DMS 273 treated with DMSO at 0.1 percent for 48 hours (cell line): ENCODE measurements at regions not wholly inside any gene's neighbourhood (a gene's known extent, or its start where the extent isn't known, plus 50 kb on each side); places are given as distances from the start of the nearest gene placed in this dataset.

Experiments
- DNase-seq: peaks from one replicate; lab custom pipeline; 2025; lab: John Stamatoyannopoulos, UW

DNA sequence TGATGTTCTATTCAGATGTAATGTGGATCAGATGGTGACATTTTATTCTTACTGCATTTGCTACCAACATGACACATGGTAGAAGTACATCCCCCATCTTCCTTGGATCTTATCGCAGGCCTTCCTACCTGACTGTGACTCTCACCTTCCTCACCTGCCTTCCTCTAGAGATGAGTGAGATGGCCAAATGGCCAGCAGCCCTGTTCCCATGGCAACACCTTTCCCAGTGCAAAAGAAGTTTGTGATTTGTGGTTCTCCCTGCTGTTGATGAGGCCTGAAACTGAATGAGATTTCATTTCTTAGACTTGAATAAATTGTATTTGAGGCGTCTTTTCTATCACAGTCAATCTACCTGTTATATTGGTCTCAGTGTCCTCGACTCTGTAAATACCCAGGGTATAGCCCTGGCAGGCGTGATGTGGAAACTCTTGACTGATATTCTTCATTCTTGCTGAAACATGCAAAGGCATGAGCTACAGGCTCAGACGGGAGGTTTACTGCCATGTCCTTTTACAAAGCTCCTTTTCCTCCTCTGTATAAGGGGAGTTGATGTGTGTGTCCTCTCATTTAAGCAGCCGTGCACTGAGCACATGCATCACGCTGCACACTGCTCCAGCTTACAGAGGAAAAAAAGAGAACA, 440.7 kb upstream of the AKR1E2 start:
- no peak for DNase-seq

DNA sequence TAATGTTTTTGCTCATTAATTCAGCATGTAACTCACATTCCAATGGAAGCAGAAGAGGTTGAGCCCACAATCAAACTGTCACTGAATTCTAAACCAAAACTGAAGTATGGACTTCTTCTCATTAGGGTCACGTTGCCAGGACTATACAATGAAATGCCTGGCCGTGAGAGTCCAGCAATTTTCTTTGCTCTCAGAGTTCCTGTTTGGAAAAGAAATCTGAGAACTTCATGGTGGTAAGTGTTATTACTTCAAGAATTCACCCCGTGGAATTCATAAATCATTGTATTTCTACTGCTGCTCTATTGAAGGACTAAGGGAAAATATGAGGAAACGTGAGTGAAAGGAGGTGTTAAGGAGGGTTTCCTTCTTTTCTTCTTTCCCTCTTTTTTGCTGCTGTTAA, 441.8 kb upstream of the AKR1E2 start:
- no peak for DNase-seq

DNA sequence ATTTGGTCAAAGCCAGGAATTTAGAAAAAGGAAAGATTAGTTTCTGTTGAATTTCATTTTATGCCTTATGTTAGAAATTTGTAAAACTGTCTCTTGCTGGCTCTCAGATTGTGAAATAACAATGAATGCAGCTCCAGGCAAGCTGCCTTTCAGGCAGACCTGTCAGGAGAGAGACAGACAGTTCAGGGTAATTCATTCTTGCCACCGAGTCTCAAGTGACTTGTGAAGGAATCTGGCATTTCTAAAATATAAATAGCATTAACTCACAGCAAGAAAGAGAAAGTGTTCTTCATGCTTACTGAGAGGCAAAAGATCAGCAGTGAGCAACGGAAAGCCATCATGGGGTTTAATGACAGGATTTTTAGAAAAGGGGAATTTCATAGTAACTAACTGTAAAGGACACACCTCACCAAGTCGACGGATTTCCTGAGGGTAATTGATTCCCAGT, 442.3 kb upstream of the AKR1E2 start:
- no peak for DNase-seq

DNA sequence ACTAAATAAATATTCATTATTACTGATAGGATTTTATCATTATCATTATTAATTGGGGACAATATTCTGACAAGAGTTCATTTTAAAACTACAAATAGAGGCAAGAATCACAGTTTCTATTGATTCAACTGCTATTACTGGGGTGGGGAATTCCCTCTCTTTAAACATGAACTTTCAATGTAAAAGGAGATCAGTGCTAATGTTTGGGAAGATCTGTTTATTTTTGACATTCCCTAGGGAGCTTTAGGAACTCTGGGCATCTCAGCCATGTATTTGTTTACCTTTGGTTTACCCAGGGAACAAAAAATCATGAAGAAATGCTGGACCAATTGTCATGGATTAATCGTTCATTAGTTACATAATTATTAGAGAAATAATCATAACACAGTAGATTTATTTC, 443.2 kb upstream of the AKR1E2 start:
- no peak for DNase-seq

DNA sequence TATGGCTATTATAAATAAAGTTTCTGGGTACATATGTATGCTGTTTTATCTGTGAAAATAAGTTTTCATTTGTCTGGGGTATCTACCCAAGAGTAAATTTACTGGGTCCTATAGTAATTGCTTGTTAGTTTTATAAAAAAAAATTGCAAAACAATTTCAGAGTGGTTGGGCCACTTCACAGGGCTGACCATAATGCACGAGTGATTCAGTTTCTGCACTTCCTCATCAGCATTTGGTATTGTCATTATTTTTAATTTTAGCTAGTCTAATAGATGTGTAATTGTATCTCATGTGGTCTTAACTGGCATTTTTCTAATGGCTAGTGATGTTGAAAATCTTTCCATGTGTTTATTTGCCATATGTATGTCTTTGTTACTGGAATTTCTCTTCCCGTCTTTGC, 452.4 kb upstream of the AKR1E2 start:
- no peak for DNase-seq

DNA sequence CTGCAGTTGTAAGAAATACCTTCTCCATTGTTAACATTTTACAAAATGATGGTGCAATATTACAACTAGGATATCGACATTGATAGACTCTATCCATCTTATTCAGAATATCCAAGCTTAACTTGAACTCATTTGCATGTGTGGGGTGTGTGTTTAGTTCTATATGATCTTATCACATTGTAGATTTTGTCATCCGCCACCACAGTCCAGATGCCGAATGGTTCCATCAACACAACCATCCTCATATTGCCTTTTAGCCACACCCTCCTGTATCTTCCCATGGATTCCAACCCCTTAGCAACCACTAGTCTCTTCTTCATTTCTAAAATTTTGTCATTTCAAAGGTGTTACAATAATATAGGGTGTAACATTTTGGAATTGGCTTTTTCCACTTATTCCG, 452.9 kb upstream of the AKR1E2 start:
- DNase-seq, result no peak

DNA sequence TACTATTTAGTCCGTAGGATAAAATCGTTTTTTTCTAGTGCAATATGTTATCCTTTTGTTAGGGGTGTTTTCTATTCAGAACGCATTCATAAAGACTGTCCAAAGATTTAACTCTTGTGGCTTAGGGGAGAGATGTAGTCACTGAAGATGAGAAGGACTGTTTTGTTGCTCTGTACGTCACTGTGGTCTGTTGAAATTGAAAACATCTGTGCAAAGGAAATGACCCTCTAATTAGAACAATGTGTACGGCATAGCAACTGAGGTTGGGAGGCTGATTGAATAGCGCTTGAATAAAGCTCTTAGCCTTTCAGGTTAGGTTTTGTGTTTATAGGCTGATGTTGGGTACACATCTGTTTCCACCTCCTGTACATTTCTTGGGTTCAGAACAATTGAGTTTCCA, 453.4 kb upstream of the AKR1E2 start:
- DNase-seq, result no peak

DNA sequence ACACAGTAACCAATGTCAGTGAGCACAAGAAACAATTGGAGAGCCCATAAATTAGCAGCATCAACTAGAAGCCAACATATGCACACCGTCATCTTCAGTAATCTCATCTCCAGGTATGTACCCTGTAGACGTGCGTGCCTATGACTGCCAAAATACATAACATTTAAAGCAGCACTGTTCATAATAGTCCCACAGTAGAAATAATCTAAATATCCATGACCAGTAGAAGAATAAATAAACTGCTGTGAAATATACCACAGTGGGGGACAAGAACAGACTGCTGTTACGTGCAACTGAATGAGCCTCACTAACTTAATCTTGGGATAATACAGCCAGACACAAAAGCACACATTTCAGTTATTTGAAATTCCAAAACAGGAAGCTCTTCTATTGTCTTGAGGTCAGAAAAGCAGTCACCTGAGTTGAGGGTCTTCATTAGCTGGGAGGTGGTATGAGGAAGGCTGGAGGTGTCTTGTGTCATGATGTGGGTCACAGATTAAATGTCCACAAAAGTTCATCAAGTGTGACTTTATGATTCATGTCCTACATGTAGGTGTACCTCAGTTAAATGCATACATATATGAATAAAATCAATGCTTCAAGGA, 454.2 kb upstream of the AKR1E2 start:
- no peak for DNase-seq

DNA sequence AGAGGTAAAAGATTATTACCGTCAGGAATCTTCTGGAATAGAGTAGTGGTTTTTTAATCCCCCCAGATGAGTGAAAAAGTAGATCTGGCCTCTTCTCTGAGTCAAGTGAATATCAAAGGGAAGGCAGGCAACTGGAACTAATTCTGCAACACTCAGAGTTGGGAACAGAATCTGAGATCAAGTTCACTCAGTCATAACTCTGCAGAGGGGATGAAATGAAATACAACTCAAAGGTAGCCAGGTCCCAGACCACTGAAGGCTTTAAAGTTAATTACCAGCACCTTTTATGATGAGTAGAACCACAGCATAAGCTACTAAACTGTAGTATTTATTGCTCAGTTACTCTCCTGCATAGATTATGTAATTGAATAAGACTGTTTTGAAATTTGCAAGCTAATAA, 455.6 kb upstream of the AKR1E2 start:
- no peak for DNase-seq

DNA sequence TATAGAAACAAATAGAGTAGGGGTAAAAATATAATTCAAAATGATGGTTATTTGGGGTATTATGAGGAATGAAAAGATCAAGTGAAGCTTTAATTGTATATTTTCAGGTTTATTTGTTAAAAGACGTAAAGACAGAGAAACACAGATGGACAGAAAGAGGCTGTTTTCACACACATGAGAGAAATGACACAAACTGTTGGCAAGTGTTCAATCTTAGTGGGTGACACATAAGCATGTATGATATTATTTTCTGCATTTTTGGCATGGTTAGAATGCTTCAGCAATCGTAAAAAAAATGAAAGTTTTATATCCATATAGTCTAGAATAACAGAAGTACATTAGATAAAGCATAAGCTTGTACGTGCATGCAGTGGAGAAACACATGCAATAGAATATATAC, 464.4 kb upstream of the AKR1E2 start:
- DNase-seq, result no peak

DNA sequence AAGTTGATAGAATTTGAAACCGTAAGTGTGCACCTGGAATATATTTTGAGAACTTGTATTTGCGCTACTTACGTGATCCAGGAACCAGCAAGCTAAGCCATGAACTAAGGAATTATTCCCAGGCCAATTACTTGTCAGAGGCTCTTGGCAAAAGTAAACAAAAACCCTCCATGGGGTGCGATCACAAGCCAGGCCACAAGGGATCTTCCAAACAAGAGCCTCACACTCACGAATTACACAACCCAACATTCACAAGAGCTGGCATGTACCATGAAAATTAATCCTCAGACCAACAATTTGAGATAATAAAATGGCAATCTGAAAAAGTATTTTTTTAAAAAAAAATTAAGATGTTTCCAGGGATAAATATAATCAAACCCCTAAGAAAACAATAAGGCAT, 467.0 kb upstream of the AKR1E2 start:
- DNase-seq, result no peak

DNA sequence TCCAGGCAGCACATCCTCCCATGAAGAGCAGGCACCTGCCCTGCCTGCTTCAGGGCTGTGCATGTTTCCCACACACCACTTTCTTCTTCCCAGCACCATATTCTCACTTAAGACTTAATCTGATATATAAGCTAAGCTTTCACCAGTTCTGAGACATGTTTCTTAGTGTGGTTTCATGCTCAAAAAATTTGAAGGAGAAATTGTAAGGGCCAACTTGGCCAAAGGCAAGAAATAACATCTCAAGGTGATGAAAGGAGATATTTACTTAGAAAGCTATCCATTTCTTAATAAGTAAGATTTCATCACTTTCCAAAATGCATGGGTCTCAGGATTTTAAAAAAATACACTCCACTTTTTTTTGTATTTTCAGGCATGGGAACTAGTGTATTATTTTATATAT, 468.1 kb upstream of the AKR1E2 start:
- DNase-seq, result no peak

DNA sequence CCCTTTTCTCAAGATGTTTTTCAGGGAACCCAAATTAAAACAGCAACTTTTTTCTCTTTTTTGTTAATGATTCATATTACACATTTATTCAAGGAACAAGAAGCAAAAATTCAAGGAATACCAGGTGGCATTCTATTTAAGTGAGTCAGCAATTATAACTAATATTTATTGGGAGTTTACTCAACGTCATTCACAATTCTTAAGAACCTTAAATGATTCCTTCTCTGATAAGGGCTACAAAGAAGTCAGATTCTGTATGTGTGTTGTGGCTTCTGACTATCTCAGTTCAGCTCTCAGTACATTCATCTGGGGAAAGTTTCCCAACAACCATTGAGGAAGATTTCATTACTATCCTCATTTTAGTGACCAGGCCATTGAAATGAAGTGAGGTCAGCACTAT, 470.7 kb upstream of the AKR1E2 start:
- DNase-seq, result no peak

DNA sequence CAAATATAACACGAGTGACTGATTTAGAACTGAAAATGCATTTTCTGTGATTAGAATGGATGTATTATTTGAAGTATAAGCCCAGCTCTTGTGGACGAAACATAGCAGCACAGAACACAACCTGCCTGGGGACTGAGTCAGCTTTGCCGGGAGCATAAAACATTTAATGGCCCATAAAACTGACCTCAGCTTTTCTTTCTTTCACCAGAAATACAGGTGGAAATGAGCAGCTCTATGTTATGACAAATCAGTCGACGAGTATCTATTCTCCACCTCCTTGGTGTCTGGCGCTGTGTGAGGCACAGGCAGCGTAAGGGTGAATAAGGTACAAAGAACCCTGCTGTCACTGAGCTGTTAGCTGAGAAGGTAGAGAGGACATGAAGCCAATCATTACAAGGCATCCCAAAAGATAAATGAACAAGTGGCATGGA, 471.6 kb upstream of the AKR1E2 start:
- DNase-seq, result no peak

DNA sequence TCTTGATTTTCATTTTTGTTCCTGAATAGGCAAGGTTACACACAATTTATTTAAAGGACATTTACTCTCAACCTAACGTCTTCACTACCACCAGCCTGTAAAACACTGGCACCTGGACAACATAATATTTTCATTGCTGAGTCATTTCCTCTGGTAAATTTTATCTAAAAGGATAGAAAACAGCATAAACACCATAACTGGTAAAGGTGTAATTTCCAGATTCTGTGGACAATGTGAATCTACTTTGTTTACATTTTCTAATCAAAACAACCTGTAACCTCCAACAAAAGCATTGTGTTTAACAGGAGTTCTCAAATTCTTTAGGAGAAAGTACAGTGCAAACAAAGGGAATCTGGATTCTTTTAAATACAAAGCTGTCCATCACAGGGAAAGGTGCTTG, 472.0 kb upstream of the AKR1E2 start:
- no peak for DNase-seq

DNA sequence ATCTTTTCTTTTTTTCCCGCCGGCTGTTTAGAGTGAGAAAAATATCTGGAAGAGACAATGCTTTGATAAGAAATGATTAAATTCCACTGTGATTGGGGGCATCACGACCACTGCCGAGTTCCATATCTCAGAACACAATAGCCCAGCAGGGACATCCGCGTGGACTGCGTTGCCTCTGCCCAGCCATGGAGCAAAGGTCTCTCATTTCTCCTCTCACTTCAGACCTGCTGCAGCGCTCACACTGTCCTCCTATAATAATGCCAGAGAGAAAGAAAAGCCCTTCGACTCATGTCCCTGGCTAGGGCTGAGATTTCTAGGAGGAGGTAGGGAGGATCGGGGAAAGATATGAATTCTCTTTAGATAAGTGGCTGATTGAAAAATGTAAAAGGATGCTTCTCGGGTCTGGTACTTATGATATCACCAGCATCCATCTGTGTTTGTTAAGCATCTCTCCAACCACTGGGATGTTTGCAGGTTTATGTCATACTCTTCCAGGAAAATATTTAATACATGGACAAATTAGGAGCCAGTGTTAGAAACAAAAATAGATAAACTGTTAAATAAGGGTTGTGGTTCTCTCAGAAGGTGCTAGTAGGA, 472.9 kb upstream of the AKR1E2 start:
- no peak for DNase-seq

DNA sequence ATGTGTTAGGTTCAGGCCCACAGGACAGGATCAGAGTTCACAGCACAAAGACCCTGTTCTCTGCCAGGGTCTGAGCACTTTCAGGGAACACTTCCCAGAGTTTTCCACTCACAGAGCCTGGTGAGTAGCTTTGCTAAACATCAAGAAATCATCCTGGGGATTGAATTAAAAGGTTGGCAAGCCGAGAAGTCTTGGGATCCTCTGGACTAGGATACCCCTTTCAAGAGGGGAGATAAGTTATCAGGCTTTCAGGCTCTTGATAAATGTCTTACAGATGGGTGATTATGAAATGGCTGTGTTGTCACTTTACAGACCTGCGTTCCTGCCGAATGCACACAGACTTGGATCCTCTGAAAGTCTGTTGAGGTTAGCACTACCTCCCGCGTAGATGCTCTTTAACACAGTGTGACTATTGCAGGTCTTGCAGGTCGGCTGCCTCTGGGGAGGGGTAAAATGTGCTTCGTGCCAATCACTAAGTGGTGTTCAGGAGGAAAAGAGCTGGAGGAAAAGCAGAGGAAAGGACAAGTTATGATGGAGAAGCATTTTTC, 473.5 kb upstream of the AKR1E2 start:
- no peak for DNase-seq

DNA sequence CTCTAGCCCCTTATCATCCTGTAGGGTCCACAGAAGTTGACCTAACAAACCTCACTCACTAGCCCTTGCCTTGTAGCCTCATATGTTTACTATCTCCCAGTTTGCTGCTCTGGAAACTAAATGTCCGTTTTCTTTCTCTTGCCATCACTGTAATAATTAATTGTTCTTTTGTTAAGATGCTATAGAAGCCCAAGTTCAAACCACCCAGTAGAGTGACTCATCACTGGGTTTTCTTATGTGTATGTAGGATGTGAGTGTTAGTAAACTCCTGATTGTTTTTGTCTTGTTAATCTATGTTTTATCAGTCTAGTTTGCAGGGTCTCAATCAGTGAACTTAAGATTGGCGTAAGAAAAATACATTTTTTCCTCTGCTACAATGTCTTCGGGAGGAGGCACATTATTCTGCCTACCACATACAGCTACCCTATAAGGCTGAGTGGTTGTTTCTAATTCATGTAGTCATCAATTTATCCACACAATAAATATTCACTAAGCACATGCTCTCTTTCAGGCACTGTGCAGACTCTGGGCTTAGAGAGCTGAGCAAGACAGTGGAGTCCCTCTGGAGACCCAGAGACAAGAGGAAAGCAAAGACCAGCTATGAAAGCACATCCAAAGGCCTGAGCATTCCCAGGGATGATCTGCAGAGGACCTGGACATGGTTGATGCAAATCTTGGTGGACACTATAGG, 474.1 kb upstream of the AKR1E2 start:
- DNase-seq, result no peak

DNA sequence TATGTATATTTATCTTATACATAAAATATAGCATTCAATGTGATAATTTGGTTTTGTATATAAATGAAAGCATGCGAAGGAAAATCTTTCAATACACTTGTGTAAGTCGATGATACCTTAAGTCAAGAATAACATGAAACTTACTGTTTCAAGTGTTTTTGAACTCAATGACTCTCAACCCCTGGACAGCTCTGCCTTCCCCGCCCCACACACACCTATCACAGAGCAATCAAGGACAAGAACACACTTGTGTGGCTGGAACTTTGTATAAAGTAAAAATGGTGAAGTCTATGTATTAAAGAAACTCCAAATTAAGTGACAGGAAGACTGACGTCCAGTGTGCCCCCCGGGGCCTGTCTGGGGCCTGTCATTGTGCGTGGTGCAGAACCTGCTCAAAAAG, 478.6 kb upstream of the AKR1E2 start:
- DNase-seq, result no peak

DNA sequence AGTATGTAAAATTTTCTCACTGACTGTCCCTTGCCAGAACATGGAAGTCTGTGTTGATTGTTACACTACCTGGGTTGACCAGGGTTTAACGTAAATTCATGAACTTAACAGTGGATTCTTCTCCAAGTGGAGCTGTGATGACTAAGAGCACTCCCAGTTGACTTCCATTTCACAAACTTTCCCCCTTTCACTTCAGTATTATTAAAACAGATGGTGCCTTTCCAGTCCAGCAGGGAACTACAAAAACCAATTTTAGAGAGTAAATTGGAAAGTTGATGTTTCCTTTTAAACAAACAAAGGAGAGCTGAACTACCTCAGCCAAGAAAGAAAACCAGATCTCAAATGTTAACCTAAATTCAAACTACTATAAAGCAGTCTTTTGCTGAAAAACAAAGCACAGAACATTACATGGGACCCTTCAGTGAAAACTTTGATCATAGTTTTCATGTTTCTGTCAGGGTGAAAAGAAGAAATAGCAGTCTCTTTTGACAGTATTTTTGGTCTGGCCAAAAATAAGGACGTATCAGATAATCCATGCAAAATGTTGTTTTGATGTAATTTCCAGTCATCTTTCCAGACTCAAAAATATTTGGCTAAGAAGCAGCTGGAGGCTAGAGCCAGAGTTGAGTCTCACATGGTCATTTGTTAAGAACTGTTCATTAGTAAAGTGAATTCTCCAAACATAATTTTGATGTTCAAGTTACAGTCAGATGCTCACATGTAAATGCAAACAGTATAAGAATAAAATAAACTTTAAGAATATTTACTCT, 479.9 kb upstream of the AKR1E2 start:
- no peak for DNase-seq

DNA sequence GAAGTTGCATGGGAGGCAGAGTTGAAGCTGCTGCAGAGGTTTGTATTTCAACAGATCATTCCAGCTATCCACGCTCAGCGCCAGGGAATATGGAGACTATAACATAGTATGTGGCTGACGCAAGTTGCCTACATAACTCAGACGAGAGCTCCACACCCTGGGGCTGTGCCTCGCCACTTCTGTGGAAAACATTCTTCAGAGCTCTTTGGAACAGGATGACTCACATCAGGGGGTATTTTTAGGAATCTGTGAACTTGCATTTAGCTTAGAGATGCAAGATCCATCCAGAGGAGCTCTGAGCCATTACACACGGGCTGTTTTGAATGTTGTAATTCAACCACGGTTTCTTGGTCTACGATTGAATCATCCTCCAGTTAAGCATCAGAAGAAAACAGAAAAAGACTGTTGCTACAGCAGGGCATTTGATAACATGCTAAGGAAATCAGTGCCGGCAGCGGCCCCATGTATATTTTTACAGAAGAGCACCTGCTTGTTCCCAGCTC, 481.5 kb upstream of the AKR1E2 start:
- no peak for DNase-seq

DNA sequence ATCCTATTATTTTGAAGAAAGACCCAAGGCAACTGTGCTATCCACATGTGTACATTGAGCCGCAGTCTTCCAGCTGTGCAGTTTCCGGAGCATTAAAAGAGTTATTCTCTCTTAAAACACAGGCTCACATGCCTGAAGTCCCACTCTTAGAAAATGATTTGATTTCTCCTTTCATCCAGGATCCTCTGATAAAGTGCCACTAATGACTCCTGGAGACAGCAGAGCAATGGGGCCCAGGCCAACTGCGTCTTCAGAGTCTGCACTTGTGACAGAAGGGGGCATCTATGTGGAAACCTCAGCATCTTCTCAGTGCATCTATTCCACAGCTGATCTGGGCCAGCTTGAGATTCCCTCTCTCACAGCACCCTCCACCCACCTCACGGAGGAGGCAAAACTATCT, 482.1 kb upstream of the AKR1E2 start:
- no peak for DNase-seq
